Inferior parietal cortex (tissue), 1 donor: ENCODE measurements at regions not wholly inside any gene's neighbourhood (a gene's known extent, or its start where the extent isn't known, plus 50 kb on each side); places are given as distances from the start of the nearest gene placed in this dataset.

Experiments
- DNase-seq: peaks from one replicate; pipeline ENCODE4 v3.0.0-alpha.2; 2016; ENCODE audit errors: extremely low spot score

DNA sequence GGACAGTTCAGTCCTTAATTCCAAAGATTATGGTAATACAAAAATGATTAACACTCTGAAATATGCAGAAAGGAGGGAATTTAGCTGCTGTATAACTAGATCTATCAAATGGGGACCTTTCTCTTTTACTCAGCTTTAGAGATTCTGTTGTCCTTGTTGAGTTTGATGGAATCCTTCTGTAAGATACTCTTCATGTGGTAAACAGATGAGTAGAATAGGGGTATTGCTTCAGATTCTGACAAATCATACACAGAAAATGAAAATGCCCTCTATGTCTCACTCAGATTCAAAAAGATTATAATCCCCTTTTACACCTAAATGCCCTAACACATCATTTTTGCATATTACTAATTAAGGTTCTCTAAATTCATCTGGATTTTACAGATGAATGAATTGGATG, 50.7 kb downstream of the ARHGAP35 start:
- DNase-seq, result no peak

DNA sequence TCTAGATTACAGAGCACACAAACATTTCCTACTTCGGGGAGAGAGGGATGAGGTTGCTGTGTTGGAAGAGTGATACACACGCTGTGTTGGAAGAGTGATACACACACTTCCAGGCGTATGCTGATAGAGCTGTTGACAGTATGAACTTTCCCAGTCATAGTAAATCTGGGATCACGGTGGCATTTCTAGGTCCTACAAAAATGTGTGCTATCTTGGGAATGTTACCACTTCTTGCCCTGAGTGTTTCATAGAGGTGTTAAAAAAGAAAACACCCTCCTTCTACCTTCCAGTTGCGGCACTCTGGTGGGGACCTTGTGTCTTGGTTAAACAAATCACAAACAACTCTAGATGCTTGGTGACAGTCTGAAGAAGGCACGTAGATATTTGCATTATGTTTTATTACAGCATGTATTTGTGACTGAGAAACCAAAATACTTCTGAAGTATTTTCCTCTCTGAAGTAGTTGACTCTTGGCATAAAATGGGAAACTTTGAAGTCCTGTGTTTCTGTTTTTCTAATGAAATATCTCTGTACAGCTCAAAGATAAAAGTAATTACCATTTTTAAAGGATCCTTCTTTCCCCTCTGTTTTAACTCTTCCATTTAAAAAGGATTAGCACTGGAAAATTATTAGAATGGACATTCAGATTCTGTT, 52.5 kb downstream of the ARHGAP35 start:
- no peak for DNase-seq

DNA sequence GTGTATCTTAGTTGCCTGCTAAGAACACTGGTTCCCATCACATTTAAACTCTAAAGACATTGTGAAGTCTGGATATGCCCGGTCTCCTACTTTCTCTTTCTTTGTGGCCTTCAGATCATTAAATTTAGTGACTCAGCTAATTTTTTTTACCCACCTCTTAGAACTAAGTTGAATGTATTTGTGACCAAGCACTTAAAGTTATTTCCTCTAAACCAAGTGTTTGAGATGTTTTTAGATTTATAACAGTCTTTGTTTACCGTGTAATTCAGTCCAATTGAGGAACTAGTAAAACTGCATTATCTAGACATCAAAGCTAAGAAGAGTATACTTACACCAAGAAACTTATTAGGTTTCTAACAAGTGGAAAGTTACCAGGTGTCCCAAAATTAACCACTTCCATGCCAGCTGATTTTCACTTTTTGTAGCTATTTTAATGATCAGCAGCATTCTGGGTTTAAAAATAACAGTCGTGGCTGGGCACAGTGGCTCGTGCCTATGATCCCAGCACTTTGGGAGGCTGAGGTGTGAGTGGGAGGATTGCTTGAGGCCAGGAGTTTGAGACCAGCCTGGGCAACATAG, 53.1 kb downstream of the ARHGAP35 start:
- no peak for DNase-seq

DNA sequence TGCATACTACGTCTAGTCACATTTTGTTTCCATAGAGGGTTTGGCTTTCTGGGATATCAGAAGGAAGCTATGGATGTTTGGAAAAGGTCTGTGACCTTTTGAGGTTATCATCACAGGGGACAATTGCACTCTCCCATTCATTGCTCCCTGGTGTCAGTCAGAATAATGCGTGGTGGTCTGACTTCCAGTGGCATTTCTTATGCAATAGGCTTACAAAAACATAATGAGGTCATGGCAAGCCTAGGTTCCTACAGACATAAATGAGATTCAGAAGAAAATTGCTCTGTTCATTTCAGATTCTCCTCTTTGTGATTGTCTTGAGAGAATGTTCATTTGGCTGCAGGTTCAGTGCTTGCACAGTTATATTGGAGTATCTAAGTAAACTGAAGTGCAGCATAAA, 54.6 kb downstream of the ARHGAP35 start:
- no peak for DNase-seq

DNA sequence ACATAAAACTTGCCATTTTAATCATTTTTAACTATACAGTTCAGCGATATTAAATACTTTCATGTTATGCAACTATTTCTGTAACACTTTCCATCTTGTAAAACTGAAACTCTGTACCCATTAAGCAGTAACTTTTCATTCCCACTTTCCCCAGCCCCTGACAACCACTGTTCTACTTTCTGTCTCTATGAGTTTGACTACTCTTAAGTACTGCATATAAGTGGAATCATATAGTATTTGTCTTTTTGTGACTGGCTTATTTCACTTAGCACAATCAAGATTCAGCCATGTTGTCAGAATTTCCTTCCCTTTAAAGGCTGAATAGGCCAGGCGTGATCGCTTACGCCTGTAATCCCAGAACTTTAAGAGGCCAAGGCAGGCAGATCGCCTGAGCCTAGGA, 56.2 kb downstream of the ARHGAP35 start:
- no peak for DNase-seq

DNA sequence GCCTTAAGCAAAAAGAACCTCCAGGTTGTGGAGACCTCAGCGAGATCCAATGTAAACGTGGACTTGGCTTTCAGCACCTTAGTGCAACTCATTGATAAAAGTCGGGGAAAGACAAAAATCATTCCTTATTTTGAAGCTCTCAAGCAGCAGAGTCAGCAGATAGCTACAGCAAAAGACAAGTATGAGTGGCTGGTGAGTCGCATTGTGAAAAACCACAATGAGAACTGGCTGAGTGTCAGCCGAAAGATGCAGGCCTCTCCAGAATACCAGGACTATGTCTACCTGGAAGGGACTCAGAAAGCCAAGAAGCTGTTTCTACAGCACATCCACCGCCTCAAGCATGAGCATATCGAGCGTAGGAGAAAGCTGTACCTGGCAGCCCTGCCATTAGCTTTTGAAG, 58.5 kb downstream of the ARHGAP35 start:
- DNase-seq, result no peak

DNA sequence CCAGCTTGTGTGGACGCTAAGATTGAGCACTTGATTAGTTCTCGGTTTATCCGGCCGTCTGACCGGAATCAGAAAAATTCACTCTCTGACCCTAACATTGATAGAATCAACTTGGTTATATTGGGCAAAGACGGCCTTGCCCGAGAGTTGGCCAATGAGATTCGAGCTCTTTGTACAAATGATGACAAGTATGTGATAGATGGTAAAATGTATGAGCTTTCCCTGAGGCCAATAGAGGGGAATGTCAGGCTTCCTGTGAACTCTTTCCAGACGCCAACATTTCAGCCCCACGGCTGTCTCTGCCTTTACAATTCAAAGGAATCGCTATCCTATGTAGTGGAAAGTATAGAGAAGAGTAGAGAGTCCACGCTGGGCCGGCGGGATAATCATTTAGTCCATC, 59.6 kb downstream of the ARHGAP35 start:
- DNase-seq, result no peak

DNA sequence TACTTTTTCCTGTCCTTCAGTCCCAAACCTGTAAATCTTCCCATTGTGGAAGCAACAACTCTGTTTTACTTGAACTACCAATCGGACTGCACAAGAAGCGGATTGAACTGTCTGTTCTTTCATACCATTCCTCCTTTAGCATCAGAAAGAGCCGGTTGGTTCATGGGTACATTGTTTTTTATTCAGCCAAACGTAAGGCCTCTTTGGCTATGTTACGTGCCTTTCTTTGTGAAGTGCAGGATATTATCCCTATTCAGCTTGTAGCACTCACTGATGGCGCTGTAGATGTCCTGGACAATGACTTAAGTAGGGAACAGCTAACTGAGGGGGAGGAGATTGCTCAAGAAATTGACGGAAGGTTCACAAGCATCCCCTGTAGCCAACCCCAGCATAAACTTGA, 60.3 kb downstream of the ARHGAP35 start:
- DNase-seq, result no peak

DNA sequence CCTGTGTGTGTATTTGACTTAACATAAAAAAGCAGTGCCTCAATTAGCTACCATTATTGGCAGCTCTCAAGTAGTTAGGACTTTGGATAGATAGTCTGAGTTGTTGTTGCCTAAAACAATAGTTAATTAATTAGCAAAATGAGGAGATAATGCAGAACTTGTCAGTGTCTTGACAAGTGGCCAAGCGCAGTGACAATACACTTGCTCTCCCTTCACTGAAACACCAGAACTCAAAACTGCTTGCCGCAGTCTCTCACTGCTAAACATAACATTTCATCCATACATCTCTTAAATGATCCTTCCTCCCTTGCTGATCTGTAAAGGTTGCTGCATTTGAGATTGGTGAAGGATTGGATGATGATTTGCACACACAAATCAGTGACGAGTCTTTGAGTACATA, 61.7 kb downstream of the ARHGAP35 start:
- no peak for DNase-seq

DNA sequence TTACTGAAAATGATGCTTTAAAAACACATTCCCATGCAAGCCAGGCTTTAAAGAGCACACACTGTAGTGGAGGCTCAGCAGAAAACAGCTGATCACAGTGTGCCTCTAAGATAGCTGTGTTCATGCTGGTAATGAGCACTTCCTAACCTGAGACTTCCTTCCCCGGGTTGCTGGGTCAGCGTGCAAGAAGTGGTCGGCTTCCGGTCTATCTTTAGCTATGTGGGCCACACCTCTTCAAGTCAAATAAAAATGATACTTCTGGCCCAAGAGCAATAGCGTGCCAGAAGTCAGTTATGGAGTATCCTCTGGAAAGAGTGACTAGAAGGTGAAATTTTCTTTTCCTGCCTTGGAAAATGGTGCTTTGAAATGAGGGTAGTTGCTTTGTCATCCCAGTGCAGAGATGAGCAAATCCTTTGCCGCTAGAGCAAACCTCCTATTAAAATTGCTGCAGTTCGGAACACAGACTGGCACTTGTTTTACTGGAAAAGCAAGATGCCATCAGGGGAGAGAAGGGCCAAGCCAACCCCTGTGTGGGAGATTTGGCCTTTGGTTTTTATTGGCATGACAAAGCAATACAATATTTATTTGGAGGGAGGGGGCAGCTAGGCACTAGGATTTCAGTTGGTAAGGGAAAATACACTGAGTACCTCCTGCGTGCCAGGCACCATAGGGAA, 64.2 kb downstream of the ARHGAP35 start:
- no peak for DNase-seq

DNA sequence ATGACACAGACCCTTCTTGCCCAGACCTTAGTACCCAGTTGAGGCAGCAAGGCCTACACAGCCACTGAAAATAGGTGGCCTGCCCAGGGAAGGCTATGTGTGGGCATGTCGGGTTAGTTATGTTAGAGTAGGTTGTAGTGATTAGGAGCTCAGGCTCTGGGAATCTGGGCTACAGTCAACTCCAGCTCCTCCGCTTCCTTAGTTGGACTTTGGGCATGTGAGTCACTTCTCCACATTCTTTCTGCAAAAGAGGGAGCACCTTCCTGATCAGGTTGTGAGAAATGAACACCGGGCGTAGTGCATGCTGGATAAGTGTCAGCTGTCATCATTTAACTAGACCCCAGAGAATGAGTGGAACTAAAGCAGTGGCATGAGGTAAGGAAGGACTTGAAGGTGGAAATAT, 64.8 kb downstream of the ARHGAP35 start:
- DNase-seq, result no peak

DNA sequence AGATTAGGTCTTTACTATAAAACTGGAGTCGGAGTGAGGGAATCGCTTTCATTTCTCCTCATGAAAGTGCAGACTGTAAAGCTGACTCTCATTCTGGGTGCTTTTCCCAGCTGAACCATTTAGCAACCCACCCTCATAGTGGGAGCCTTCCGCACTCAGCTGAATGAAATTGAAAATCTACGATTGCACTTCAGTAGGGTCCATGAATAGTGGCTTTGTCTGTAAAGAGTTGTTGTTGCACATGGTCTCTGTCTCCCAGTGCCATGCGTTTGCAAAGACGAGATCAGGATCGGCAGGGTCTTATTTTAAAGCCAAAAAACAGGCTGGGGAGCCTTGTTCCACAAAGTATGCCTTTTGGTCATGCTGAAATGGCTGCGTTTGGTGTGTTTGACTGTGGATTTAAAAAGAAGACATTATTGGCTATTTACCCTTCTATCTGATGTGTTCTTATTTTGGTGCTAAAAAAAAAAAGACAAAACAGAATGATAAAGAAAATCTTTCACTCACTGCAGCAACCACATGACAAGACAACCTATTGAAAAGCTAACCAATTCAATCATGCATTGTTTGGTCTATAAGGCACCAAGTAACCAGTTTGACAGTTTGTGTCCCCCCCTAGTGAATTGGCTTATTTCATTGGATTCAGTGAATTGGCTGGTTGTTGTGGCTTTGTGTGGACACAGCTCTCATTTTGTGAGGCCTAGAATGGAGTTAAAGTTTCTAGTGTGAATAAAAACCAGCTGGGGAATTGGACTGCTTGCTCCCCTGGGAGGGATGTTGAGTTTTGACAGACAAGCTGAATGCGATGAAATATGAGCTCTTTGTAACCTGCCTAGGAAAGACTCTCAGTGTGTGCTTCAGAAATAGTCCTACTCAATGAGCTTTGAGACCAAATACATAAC, 65.6 kb downstream of the ARHGAP35 start:
- peak; percentile 83 for DNase-seq

DNA sequence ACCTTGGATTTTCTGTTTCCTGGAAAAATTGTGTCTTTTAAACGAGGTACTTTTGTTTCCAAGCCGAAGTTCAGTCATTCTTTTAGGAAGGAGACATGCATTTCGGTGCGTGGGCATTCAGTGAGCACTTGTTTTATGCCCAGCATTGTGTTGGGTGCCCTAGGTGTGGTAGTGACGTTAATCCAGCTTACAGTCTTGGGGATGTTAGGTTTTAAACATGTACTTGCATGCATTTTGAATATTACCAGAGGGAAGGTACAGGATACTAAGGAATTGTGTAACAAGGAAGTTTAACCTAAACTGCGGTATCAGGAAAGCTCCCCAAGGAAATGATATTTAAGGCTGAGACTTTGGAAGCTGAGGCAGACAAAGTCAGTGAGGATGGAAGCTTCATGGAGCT, 66.3 kb downstream of the ARHGAP35 start:
- DNase-seq, result no peak

DNA sequence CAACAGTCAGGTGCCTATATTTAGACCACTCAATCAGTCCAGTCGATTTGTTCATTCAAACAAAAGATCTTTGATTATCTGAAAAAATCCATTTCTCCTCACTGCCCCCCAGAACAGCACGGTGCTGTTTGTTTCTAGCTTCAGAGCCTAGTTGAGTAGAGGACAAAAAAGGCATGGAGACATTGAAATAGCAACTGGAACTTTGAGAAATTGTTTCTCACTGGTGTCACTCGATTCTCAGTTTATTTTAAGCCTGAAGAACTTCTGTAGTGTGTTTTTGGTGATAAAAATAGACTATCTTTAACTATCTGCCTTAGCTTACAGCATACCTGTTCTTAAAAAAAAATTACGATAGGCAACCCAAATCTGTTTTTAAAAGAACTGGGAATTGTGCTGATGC, 67.1 kb downstream of the ARHGAP35 start:
- no peak for DNase-seq

DNA sequence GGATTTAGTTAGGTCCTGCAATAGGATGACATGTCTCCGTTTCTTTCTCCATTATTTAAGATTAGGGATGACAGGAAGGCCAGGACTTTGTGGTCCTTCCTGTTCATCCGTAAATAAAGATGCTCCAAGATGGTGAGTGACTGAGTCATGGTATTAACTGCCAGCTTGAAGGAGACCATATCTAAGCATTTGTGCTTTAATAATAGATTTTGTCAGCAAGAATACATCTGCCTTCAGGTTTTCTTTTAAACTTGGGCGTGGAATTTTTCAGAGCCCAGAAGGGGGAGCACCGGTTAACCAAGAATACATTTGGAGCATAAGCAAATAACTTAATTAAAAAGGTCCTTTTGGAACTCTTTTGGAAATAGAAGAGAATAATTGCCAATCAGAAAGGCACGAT, 68.2 kb downstream of the ARHGAP35 start:
- no peak for DNase-seq

DNA sequence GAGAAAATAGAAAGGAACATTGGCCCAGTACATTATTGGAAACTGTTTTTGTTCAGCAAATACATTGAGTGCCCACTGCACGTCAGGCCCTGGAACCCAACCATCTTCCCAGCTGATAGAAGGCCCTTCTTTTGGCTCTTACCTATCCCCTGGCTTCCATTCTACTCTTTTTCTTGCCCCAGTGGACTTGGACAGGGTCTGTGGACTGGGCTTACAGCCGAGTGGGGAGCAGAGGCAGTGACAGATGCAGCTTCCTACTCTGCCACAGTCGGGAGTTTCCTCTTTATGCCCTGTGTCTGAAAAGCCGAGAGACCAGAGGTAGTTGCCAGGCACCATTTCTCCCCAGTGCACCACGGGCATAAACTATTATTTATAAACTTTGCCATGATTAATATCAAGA, 70.4 kb downstream of the ARHGAP35 start:
- no peak for DNase-seq

DNA sequence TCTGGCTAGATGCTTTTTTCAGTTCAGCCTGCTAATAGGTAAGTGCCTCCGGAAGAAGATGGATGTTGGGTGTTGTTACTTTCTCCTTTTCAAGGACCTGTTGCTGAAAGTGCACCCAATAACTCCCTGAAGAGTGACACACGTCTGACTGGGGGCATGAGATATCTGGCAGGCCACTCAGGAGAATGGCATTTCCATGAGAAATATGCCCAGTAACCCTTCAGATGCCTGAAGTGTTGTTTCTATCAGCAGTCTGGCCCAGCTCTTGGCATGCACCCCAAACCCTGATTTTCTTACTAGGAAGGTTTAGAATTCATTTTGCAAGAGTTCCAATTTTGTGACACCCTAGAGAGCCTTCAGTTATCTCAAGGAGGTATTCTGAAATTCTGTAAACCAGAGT, 71.5 kb downstream of the ARHGAP35 start:
- no peak for DNase-seq

DNA sequence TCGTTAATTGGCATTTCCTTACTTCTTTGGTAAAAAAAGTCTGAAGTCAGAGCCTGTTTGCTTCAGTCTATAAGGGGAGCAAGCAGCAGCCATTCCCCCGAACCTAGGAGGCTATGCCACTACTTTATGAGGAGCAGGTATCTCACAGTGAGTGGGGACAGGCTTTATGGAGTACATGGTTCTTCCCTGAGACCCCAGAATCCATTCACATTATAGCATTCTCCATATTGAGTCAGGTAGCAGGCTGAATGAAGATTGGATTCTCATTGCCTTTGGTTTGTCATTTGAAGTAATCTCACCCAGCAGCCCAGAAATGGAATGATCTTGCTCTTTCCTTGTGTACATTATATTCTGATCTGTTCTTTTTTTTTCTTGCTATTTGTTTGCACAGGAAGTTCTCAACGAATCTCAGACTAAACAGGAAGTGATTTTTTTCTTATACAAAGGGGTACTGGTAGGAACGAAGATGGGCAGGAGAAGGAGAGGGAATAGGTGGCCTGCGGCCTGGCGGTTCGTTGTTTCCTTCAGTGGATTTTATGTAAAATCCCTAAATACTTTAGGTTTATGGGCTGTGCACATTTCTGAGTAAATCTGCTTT, 74.4 kb downstream of the ARHGAP35 start:
- DNase-seq, result no peak

DNA sequence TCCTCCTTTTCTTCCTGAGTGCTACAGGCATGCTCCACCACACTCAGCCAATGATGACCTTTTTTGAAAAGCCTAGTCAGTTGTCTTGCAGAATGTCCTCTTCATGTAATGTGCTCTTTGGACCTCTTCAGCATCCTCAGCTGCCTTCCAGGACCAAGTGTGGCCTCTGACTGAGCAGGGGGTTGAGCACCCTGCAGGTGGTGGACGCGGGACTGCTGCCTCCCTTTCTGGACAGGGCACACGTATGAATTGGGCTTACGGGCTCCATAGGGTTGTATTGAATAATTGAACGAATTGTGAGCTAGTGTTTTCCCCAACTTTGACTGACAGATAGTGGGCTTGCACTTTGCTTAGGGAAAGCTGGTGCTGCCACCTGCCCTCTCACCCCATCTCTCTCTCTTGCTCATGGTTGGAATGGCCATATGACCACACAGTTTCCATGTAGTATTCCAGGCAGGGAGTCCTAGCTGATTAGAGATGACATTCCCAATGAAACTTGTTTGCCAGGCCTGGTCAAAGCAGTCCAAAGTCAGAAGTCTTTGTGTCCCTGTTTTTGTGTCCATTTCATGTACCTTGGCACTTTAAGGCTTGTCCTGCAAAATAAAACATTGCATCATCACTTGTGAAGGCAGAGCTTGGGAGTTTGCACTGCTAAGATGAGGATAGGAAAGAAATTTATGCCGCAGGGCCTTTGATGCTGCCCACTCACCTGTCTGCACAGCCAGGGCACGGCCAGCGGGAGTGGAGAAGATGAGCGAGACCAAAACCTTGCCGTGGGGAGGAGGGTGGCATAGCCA, 76.3 kb upstream of the NPAS1 start:
- no peak for DNase-seq

DNA sequence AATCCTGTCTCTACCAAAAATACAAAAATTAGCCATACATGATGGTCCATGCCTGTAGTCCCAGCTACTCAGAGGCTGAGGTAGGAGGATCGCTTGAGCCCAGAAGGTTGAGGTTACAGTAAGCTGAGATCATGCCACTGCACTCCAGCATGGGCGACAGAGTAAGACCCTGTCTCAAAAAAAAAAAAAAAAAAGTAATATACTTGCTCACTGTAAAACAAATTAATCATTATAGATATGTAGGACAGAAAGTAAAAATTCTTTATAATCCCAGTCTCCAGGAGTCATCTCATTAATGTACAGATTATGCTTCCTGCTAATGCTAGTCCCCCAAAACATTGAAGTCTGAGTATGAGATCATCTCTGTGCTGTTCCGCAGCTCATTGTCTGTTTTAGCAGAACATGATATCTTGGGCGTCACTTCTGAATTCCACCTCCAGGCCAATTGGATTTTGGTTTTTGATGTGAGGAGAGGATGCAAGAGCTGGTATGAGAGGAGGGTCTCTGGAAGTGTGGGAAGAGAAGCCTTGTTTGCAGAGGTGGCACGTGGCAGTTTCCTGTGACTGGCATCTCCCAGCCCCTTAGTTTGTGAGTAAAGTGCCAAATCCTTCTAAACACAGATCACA, 75.4 kb upstream of the NPAS1 start:
- DNase-seq, result no peak
